A673 (cell line): ENCODE measurements at regions not wholly inside any gene's neighbourhood (a gene's known extent, or its start where the extent isn't known, plus 50 kb on each side); places are given as distances from the start of the nearest gene placed in this dataset.

Experiments
- EZH2 ChIP-seq: fragments of 200-600 bp; sonication (generic); IDR thresholded peaks from 2 replicates; pipeline ENCODE4 v1.6.1; 2017; ENCODE audit warnings: borderline replicate concordance, low read depth, mild to moderate bottlenecking, mixed read lengths, antibody characterized with exemption, low read length; ENCODE audit not compliant: poor library complexity, severe bottlenecking
- TF ChIP-seq, protein P1 (sequence below): fragments of 300-800, 200-600 bp; sonication (generic); conservative IDR thresholded peaks from 2 replicates; pipeline ENCODE4 v1.5.1; 2017; ENCODE audit warnings: low read depth, mild to moderate bottlenecking, antibody characterized with exemption, low read length, moderate library complexity, mixed read lengths

DNA sequence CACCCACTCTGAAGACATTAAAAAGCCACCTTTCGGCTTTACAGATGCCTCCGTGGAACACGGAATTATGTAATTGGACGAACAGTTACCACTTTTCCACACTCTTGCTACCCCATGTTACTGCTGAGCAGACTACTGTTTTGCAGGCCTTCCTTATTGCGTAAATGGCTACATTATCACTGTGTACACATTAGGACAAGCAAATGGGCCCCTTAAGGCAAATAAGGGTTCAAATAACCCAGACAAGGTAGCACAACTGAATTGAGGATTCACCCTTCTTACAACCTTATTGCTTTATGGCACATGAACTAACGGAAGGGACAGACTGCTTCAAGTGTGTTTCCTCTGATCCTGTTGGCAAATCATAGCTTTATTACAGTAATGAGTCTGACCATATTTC lies 832.2 kb upstream of the FANCL start:
- TF ChIP-seq, protein P1, sequence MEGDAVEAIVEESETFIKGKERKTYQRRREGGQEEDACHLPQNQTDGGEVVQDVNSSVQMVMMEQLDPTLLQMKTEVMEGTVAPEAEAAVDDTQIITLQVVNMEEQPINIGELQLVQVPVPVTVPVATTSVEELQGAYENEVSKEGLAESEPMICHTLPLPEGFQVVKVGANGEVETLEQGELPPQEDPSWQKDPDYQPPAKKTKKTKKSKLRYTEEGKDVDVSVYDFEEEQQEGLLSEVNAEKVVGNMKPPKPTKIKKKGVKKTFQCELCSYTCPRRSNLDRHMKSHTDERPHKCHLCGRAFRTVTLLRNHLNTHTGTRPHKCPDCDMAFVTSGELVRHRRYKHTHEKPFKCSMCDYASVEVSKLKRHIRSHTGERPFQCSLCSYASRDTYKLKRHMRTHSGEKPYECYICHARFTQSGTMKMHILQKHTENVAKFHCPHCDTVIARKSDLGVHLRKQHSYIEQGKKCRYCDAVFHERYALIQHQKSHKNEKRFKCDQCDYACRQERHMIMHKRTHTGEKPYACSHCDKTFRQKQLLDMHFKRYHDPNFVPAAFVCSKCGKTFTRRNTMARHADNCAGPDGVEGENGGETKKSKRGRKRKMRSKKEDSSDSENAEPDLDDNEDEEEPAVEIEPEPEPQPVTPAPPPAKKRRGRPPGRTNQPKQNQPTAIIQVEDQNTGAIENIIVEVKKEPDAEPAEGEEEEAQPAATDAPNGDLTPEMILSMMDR, result no peak
- TF ChIP-seq EZH2, result no peak
